CD14-positive monocyte (primary cell): ENCODE measurements at regions not wholly inside any gene's neighbourhood (a gene's known extent, or its start where the extent isn't known, plus 50 kb on each side); places are given as distances from the start of the nearest gene placed in this dataset.

Source experiments
- DNase-seq, 3 donors: peaks; one replicate each; pipeline ENCODE4 v3.0.0-alpha.2; 2011 to 2022
- H2AFZ ChIP-seq: 2 replicates; pipeline ENCODE4 v1.6.0; 2012; ENCODE audit warnings: mild to moderate bottlenecking, low read depth, low read length, inconsistent platforms; ENCODE audit not compliant: insufficient read depth, poor library complexity, severe bottlenecking
- H3K27ac ChIP-seq, 2 donors: 1 replicate in 1 of 2; 2 replicates in 1 of 2; pipeline ENCODE4 v1.5.1; 2012 to 2013; ENCODE audit warnings: low read length in 2 of 2, control low read depth in 1 of 2, inconsistent platforms in 1 of 2, low read depth in 1 of 2, mild to moderate bottlenecking in 1 of 2
- H3K27me3 ChIP-seq, 2 donors: one replicate each; pipeline versions ENCODE4 v1.6.0 to v1.6.1; 2011 to 2013; ENCODE audit warnings: low read length in 2 of 2; ENCODE audit not compliant: control insufficient read depth in 2 of 2, insufficient read depth in 2 of 2
- H3K36me3 ChIP-seq, 2 donors: replicated peaks in 1 of 2; 1 replicate in 1 of 2; 2 replicates in 1 of 2; pipeline versions ENCODE4 v1.5.1 to v1.6.1; 2012 to 2013; ENCODE audit warnings: low read length in 2 of 2, control low read depth in 1 of 2, inconsistent platforms in 1 of 2, mild to moderate bottlenecking in 1 of 2; ENCODE audit not compliant: insufficient read depth in 2 of 2, control insufficient read depth in 1 of 2
- H3K4me1 ChIP-seq, 2 donors: 1 replicate in 1 of 2; 2 replicates in 1 of 2; pipeline versions ENCODE4 v1.5.1 to v1.6.1; 2012 to 2013; ENCODE audit warnings: low read length in 2 of 2, control low read depth in 1 of 2, inconsistent platforms in 1 of 2, mild to moderate bottlenecking in 1 of 2, moderate library complexity in 1 of 2; ENCODE audit not compliant: insufficient read depth in 2 of 2, control insufficient read depth in 1 of 2
- H3K4me2 ChIP-seq: replicated peaks from 2 replicates; pipeline ENCODE3; 2012; ENCODE audit warnings: low read length, moderate library complexity, mild to moderate bottlenecking; ENCODE audit not compliant: poor library complexity, severe bottlenecking; ENCODE audit errors: extremely low read depth
- H3K4me3 ChIP-seq, 3 experiments: fragments of 200-600 bp in 1 of 3; sonication (generic) in 1 of 3; replicated peaks in 1 of 3; 1 replicate in 2 of 3; 2 replicates in 1 of 3; pipeline ENCODE4 v1.5.1; 2011 to 2013; ENCODE audit warnings: low read length in 3 of 3, mild to moderate bottlenecking in 3 of 3, control low read depth in 2 of 3, low read depth in 2 of 3, inconsistent platforms in 1 of 3, moderate library complexity in 1 of 3
- H3K79me2 ChIP-seq: 2 replicates; pipeline ENCODE4 v1.6.0; 2012; ENCODE audit warnings: mild to moderate bottlenecking, control low read depth, inconsistent platforms, low read length, moderate library complexity; ENCODE audit not compliant: insufficient read depth
- H3K9ac ChIP-seq: 2 replicates; pipeline ENCODE4 v1.6.0; 2017; ENCODE audit warnings: low read length, mild to moderate bottlenecking; ENCODE audit not compliant: insufficient read depth, poor library complexity, severe bottlenecking
- H3K9me3 ChIP-seq, 2 donors: replicated peaks in 1 of 2; 1 replicate in 1 of 2; 2 replicates in 1 of 2; pipeline versions ENCODE4 v1.5.1 to v1.6.1; 2012 to 2013; ENCODE audit warnings: low read length in 2 of 2, control low read depth in 1 of 2; ENCODE audit not compliant: control insufficient read depth in 1 of 2, insufficient read depth in 1 of 2
- H4K20me1 ChIP-seq: 2 replicates; pipeline ENCODE4 v1.6.0; 2012; ENCODE audit warnings: mild to moderate bottlenecking, low read length, control low read depth, moderate library complexity; ENCODE audit not compliant: insufficient read depth
- H3K27ac Mint-ChIP-seq, 7 donors: one replicate each; pipeline ENCODE4 v1.8.0; 2020; ENCODE audit warnings: mild to moderate bottlenecking in 7 of 7, mixed read lengths in 7 of 7, moderate library complexity in 6 of 7, inconsistent platforms in 2 of 7
- H3K27me3 Mint-ChIP-seq, 3 donors: one replicate each; pipeline ENCODE4 v1.8.0; 2021 to 2022; ENCODE audit warnings: low read depth in 3 of 3, mild to moderate bottlenecking in 3 of 3, mixed read lengths in 3 of 3, moderate library complexity in 3 of 3, inconsistent platforms in 1 of 3
- H3K36me3 Mint-ChIP-seq, 2 donors: one replicate each; pipeline ENCODE4 v1.8.0; 2020; ENCODE audit warnings: mixed read lengths in 2 of 2, inconsistent platforms in 1 of 2, mild to moderate bottlenecking in 1 of 2
- H3K4me1 Mint-ChIP-seq: one replicate; pipeline ENCODE4 v1.8.0; 2020; ENCODE audit warnings: mild to moderate bottlenecking, mixed read lengths
- H3K4me3 Mint-ChIP-seq, 2 donors: one replicate each; pipeline ENCODE4 v1.8.0; 2020; ENCODE audit warnings: mild to moderate bottlenecking in 2 of 2, mixed read lengths in 2 of 2, moderate library complexity in 1 of 2
- H3K9me3 Mint-ChIP-seq, 7 donors: one replicate each; pipeline ENCODE4 v1.8.0; 2020 to 2022; ENCODE audit warnings: mixed read lengths in 7 of 7, mild to moderate bottlenecking in 6 of 7, moderate library complexity in 6 of 7, inconsistent platforms in 2 of 7
- CTCF ChIP-seq: fragments of 200-600 bp; IDR thresholded peaks from one replicate; pipeline ENCODE4 v1.8.0; 2022; ENCODE audit warnings: antibody characterized with exemption, mild to moderate bottlenecking
- WGBS: methylation state at CpG from one replicate; pipeline ENCODE4 v1.1.5; 2013; ENCODE audit warnings: missing lambda C conversion rate; ENCODE audit not compliant: insufficient coverage; 5-methylcytosine and 5-hydroxymethylcytosine counted together
- intact Hi-C, 2 donors: fragments of 100-400 bp; cut with micrococcal nuclease; formaldehyde crosslinking; loops; one replicate each; pipeline versions ENCODE4 v1.15.0 to v1.15.1; 2023

GRCh38 chr10:78819361-78820006 lies 249.3 kb upstream of the ZMIZ1 start:
- H3K9ac ChIP-seq, result no peak overlapping the region
- H2AFZ ChIP-seq, result no peak overlapping the region
- 96% methylated on average over 6 of the region's 7 CpGs for WGBS
- H3K79me2 ChIP-seq, result no peaks in the 10 kb centered on the region
- H3K27ac Mint-ChIP-seq, result no peak overlapping the region
- H3K4me1 ChIP-seq, result peaks cover 12 to 14% of the 10 kb centered on the region in 2 donors
- intact Hi-C loops, result no loop called here
- no peaks in the 10 kb centered on the region for H3K36me3 Mint-ChIP-seq
- no peaks in the 10 kb centered on the region for H3K27me3 Mint-ChIP-seq
- TF ChIP-seq CTCF, result no peak
- no peak overlapping the region for H3K4me2 ChIP-seq
- no peaks in the 10 kb centered on the region for H3K36me3 ChIP-seq
- no peak overlapping the region for H3K4me3 ChIP-seq
- no peak overlapping the region for H3K27ac ChIP-seq
- no peaks in the 10 kb centered on the region for H4K20me1 ChIP-seq
- H3K9me3 Mint-ChIP-seq, result peaks cover 0 to 3% (median 0%) of the 10 kb centered on the region in 7 donors
- no peaks in the 10 kb centered on the region for H3K27me3 ChIP-seq
- H3K4me3 Mint-ChIP-seq, result no peak overlapping the region
- peaks cover 0 to 4% of the 10 kb centered on the region in 2 donors for H3K9me3 ChIP-seq
- H3K4me1 Mint-ChIP-seq, result peaks cover 12% of the 10 kb centered on the region
- DNase-seq, result no peak

GRCh38 chr10:78820007-78820362 lies 248.8 kb upstream of the ZMIZ1 start:
- Mint-ChIP-seq H3K36me3 (no peaks in the 10 kb centered on the region), H3K27me3 (no peaks in the 10 kb centered on the region), H3K4me1 (peaks cover 12% of the 10 kb centered on the region), H3K4me3 (no peak overlapping the region), H3K9me3 (peaks cover 0 to 3% (median 0%) of the 10 kb centered on the region in 7 donors), H3K27ac (no peak overlapping the region)
- intact Hi-C loops, result no loop called here
- H3K4me2 ChIP-seq, result no peak overlapping the region
- WGBS, result 100% methylated on average over 1 of the region's 2 CpGs
- no peaks in the 10 kb centered on the region for H3K36me3 ChIP-seq
- H3K27ac ChIP-seq, result no peak overlapping the region
- H3K4me1 ChIP-seq, result peaks cover 12 to 14% of the 10 kb centered on the region in 2 donors
- H3K9me3 ChIP-seq, result peaks cover 0 to 4% of the 10 kb centered on the region in 2 donors
- no peaks in the 10 kb centered on the region for H3K79me2 ChIP-seq
- no peaks in the 10 kb centered on the region for H3K27me3 ChIP-seq
- H4K20me1 ChIP-seq, result no peaks in the 10 kb centered on the region
- H3K4me3 ChIP-seq, result no peak overlapping the region
- no peak for TF ChIP-seq CTCF
- H3K9ac ChIP-seq, result no peak overlapping the region
- no peak overlapping the region for H2AFZ ChIP-seq
- DNase-seq, result no peak
